ENCODE measurements at regions not wholly inside any gene's neighbourhood (a gene's known extent, or its start where the extent isn't known, plus 50 kb on each side); places are given as distances from the start of the nearest gene placed in this dataset.

GRCh38 chr7:64101943-64102655, 56.9 kb downstream of the ZNF727 start:
- ChIA-PET POLR2A (no interaction called here), CTCF (no interaction called here)
- DNase-seq (ENCODE audit: low read depth in 1 of 2, low spot score in 1 of 2), result no peak
- 21% methylated on average over 10 of the region's 13 CpGs for WGBS (ENCODE audit: missing lambda C conversion rate)
- Histone ChIP-seq H3K4me2 (no peak overlapping the region), H3K27ac (no peak overlapping the region), H3K4me1 (no peaks in the 10 kb centered on the region), H3K4me3 (no peak overlapping the region), H3K9me3 (peaks cover 7% of the 10 kb centered on the region; the same call in 1 of the 3 replicates)
- FAIRE-seq, result no peak
- ATAC-seq, result no peak
- TF ChIP-seq USF2 (IDR thresholded peaks at IDR 0.05) (no peak), CBX2 (IDR thresholded peaks at IDR 0.05; ENCODE audit: borderline replicate concordance, low read depth) (no peak), CTCF (IDR thresholded peaks at IDR 0.05) (no peak), POLR2AphosphoS2 (conservative IDR thresholded peaks at IDR 0.05; ENCODE audit: low read length) (no peak), HOXB13 (CRISPR knock-in tag; IDR thresholded peaks at IDR 0.05; ENCODE audit: low read depth) (no peak), ELK1 (IDR thresholded peaks at IDR 0.05; ENCODE audit: low read depth, low read length) (no peak), MAX (IDR thresholded peaks at IDR 0.05) (no peak), EHF (CRISPR knock-in tag; IDR thresholded peaks at IDR 0.05) (no peak), TP53 (CRISPR knock-in tag; IDR thresholded peaks at IDR 0.05) (no peak), KDM5A (IDR thresholded peaks at IDR 0.05) (no peak), NR3C1 (IDR thresholded peaks at IDR 0.05) (no peak), E2F6 (IDR thresholded peaks at IDR 0.05; ENCODE audit: borderline replicate concordance, low read depth) (no peak), FOSL2 (IDR thresholded peaks at IDR 0.05) (no peak), FOSL2 (CRISPR knock-in tag; IDR thresholded peaks at IDR 0.05) (no peak), NFE2L2 (conservative IDR thresholded peaks at IDR 0.05; ENCODE audit: low read length) (no peak)

GRCh38 chr7:64102656-64103400, 57.6 kb downstream of the ZNF727 start:
- FAIRE-seq (no peak), ATAC-seq (no peak), DNase-seq (ENCODE audit: low read depth in 1 of 2, low spot score in 1 of 2) (no peak)
- 32% methylated on average over 13 of the region's 14 CpGs for WGBS (ENCODE audit: missing lambda C conversion rate)
- POLR2A ChIA-PET, result no interaction called here
- no peak for TF ChIP-seq ESRRA (IDR thresholded peaks at IDR 0.05; ENCODE audit: borderline replicate concordance, low read length)
- TF ChIP-seq KDM1A (IDR thresholded peaks at IDR 0.05; ENCODE audit: low read depth), result no peak
- TF ChIP-seq HOXB5 (CRISPR knock-in tag; IDR thresholded peaks at IDR 0.05), result no peak
- no peak for TF ChIP-seq SREBF2 (IDR thresholded peaks at IDR 0.05)
- no peak for TF ChIP-seq CBX8 (IDR thresholded peaks at IDR 0.05)
- no peak for TF ChIP-seq JUNB (IDR thresholded peaks at IDR 0.05)
- TF ChIP-seq HDAC2 (IDR thresholded peaks at IDR 0.05), result no peak
- TF ChIP-seq POLR2AphosphoS2 (conservative IDR thresholded peaks at IDR 0.05; ENCODE audit: low read length), result no peak
- no peak for TF ChIP-seq HEYL (CRISPR knock-in tag; IDR thresholded peaks at IDR 0.05)
- no peak for TF ChIP-seq FOXS1 (CRISPR knock-in tag; IDR thresholded peaks at IDR 0.05)
- TF ChIP-seq MAX (IDR thresholded peaks at IDR 0.05), result no peak
- CTCF ChIA-PET, result no interaction called here
- Histone ChIP-seq H3K27ac (no peak overlapping the region), H3K4me1 (no peaks in the 10 kb centered on the region), H3K4me3 (no peak overlapping the region), H3K9me3 (peaks cover 7% of the 10 kb centered on the region; the same call in 1 of the 3 replicates), H3K4me2 (no peak overlapping the region)
